Fibroblast of the aortic adventitia (primary cell): ENCODE measurements at regions not wholly inside any gene's neighbourhood (a gene's known extent, or its start where the extent isn't known, plus 50 kb on each side); places are given as distances from the start of the nearest gene placed in this dataset.
"Not testable (repeated sequence)": the region's sequence is repeated elsewhere in the genome, so short reads cannot be mapped to it uniquely, and the experiment has no call there.

ENCODE experiments used
- DNase-seq: peaks from one replicate; pipeline ENCODE4 v3.0.0-alpha.2; 2010; ENCODE audit warnings: low read depth
- H3K4me3 ChIP-seq: 2 replicates; pipeline ENCODE4 v1.5.1; 2011; ENCODE audit warnings: low read depth, mild to moderate bottlenecking, control low read depth, low read length, moderate library complexity
- TF ChIP-seq, protein P1 (sequence below): IDR thresholded peaks from 2 replicates; pipeline ENCODE4 v1.5.1; 2011; ENCODE audit warnings: mild to moderate bottlenecking, low read length, control low read depth, inconsistent platforms; ENCODE audit not compliant: insufficient read depth

DNA sequence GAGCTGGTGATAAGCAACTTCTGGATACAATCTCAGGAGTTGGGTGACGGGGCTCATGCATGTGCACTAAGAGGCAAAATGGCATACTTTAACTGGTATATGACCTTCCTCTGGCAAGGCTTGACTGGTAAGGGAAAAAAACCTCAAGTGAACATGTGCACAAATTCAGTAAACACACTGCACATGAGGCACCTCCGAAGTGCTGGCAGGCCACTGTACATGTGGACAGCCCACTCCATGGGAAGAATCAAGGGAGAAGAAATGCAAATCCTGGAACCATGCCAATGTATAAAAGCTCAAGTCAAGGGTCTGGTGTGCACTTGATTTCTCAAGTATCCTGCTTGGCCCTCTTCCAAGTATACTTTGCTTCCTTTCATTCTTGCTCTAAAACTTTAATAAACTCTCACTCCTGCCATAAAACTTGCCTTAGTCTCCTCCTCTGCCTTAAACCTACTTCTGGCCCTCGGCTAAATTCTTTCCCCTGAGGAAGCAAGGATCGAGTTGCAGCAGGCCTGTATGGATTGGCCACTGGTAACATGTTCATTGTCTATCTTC lies 167.2 kb downstream of the RAMP3 start:
- DNase-seq, result no peak

DNA sequence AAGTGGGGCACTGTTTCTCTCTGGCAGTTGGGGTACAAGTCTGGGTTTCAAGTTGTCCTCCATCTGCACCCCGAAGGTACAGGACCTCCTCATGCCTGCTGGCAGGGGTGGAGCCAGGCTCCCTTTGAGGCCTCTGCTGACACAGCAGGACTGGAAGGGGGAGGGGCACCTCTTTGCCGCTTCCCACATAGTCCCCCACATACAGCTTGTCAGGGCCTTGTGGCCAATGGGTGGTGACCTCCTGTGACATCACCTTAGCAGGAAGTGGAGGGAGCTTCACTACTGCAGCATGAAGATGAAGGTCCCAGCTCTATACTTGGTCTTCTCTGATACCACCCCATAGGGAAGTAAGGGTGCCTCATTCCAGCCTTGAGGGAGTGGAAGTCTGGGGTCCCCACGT lies 167.8 kb downstream of the RAMP3 start:
- TF ChIP-seq, protein P1, sequence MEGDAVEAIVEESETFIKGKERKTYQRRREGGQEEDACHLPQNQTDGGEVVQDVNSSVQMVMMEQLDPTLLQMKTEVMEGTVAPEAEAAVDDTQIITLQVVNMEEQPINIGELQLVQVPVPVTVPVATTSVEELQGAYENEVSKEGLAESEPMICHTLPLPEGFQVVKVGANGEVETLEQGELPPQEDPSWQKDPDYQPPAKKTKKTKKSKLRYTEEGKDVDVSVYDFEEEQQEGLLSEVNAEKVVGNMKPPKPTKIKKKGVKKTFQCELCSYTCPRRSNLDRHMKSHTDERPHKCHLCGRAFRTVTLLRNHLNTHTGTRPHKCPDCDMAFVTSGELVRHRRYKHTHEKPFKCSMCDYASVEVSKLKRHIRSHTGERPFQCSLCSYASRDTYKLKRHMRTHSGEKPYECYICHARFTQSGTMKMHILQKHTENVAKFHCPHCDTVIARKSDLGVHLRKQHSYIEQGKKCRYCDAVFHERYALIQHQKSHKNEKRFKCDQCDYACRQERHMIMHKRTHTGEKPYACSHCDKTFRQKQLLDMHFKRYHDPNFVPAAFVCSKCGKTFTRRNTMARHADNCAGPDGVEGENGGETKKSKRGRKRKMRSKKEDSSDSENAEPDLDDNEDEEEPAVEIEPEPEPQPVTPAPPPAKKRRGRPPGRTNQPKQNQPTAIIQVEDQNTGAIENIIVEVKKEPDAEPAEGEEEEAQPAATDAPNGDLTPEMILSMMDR, result no peak
- H3K4me3 ChIP-seq, result no peak overlapping the region
- no peak for DNase-seq

More for the DNA sequence above, 167.2 kb downstream of the RAMP3 start:
- no peak overlapping the region for H3K4me3 ChIP-seq
- TF ChIP-seq, protein P1, result no peak

DNA sequence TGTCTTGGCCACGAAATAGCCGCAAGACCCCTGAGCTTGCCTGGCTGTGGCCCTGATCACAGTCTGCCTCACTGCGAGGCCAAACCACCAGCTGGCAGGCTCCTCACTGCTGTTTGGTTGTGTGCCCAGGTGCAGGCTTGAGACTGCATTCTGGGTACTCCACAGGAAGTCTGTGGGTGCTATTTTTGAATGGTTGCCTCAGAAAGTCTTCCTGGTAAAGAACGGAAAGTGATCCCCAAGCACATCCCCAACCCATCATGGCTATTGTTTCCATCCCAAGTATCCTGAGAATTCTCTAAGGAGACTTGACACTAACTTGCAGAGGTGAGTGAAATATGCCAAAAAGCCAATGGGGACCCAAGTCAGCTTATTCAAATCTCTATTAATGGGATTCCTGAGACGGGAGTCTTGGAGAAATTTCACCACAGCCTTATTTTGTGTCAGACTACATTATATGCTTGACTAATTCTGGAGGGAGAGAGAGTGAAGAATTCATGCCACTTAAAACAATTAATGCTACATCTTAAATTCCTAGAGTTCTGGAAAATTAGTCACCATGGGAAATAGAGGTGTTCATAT lies 170.9 kb downstream of the RAMP3 start:
- H3K4me3 ChIP-seq, result no peak overlapping the region
- TF ChIP-seq, protein P1, result no peak
- no peak for DNase-seq

DNA sequence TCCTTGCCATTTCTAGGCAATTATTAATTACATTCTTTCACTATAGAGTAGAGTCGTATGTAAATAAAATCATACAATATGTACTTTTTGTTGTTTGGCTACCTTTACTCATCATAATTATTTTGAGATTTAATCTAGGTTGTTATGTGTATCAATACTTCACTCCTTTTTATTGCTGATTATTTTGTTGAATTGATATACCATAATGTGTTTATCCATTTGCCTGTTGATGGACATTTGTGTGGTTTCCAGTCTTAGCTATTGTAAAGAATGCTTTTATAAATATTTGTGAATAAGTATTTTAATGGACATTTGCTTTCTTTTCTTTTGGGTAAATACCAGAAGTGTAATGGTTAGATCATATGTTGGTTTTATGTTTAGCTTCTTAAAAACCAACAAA lies 174.0 kb downstream of the RAMP3 start:
- DNase-seq, result no peak
- TF ChIP-seq, protein P1, result no peak
- H3K4me3 ChIP-seq, result no peak overlapping the region

DNA sequence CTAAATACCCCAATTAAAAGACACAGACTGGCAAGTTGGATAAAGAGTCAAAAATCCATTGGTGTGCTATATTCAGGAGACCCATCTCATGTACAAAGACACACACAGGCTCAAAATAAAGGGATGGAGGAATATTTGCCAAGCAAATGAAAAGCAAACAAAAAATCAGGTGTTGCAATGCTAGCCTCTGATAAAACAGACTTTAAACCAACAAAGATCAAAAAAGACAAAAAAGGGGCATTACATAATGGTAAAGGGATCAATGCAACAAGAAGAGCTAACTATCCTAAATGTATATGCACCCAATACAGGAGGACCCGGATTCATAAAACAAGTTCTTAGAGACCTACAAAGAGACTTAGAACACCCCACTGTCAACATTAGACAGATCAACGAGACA lies 177.4 kb downstream of the RAMP3 start:
- H3K4me3 ChIP-seq, DNase-seq: not testable (repeated sequence)

DNA sequence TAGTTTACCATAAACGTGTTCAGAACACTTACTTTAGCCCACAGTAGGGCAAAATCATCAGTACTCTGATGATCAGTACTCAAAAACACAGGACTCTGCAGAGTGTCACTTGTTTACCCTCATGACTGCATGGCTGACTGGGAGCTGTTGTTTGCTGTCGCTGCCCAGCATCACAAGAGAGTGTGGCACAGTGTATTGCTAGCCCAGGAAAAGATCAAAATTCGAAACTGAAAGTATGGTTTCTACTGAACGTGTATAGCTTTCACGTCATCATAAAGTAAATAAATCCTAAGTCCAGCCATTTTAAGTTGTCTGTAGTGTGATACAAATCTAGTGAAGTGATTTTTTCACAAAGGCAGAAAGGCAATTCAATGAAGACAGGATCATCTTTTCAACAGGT lies 184.6 kb downstream of the RAMP3 start:
- no peak for DNase-seq
- H3K4me3 ChIP-seq, result no peak overlapping the region
- TF ChIP-seq, protein P1, result no peak

DNA sequence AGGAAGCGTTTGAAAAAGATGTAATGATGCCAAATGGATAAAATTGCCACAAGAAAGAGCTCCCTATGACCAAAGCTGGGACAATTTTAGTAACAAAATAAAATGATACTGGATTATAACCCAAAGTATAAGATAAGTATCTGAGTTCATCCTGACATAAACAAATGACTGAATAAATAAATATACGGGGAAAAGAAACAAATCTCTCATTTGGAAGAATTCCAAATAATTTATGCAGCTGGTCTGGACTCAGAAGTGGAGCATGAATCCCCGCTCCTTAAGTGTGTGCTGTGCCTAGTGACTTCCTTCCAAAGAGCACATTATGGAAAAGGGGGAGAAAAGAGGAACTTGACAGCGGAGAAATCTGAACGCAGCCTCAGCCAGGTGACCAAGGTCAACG lies 186.2 kb downstream of the RAMP3 start:
- H3K4me3 ChIP-seq, result no peak overlapping the region
- no peak for DNase-seq
- TF ChIP-seq, protein P1, result no peak
